GM21381 (cell line): ENCODE measurements at regions not wholly inside any gene's neighbourhood (a gene's known extent, or its start where the extent isn't known, plus 50 kb on each side); places are given as distances from the start of the nearest gene placed in this dataset.
"Not testable (repeated sequence)": the region's sequence is repeated elsewhere in the genome, so short reads cannot be mapped to it uniquely, and the experiment has no call there.

ENCODE experiments used
- ATAC-seq: cut with Tn5 transposase; IDR thresholded peaks from one replicate; pipeline ENCODE4 v1.9.1; 2021; ENCODE audit warnings: mild to moderate bottlenecking, moderate library complexity; ENCODE audit not compliant: unreplicated experiment

GRCh38 chr5:17364987-17365810 lies 132.8 kb upstream of the TAF11L2 start:
- ATAC-seq, result no peak

DNA sequence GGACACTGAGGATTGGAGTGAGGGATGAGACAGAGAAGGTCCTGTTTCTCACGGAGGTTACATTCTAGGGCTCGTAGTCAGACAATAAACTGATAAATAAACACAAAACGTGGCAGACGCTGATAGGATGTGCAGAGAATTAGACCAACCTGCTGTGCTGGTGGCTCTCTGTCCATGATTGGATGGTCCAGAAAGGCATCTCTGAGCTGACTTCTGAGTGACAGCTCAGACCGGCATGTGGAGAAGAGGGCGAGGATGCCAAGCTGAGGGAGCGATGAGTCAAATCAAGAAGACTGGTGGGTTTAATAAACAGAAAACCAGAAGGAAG lies 132.3 kb upstream of the TAF11L2 start:
- no peak for ATAC-seq

- ATAC-seq, result no peak
Measured at GRCh38 chr5:17367256-17367840, 130.7 kb upstream of the TAF11L2 start.

DNA sequence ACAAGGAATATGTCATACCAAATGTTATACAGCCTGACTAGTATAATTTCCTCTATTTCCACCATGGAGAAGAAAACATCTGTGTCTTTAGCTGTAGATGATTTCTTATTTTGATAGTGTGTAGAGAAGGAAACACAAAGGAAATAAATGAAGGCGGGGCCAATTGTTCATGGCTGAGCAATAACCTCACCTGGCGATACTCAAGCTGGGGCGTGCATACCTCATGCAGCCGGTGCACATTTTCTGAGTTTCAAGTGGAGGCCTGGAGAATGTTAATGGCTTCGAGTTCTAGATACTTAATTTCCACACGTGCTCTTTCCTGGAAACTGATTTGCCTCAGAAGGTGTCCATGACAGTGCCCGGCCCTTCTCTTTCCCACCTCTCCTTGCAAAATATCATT lies 127.4 kb upstream of the TAF11L2 start:
- no peak for ATAC-seq

DNA sequence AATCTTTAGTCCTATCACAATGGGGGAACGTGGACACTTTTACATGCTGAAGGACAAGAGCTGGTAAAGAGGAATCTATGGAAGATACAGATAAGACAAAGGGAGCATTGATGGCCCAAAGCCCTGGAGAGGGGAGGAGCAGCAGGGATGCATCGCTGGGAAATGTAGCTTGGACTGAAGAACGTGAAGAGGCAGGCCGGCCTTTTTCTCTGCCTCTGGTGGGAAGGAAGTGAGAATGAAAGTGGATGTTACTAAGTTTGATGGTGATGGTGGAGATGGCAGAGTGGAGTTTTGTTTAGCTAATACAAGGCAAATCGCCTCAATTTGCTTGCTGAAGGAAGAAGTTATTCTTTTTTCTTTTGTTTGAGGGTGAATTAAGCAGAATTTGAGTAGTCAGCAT lies 124.6 kb upstream of the TAF11L2 start:
- no peak for ATAC-seq

- ATAC-seq, result no peak
Measured at GRCh38 chr5:17373814-17374556, 124.0 kb upstream of the TAF11L2 start.

DNA sequence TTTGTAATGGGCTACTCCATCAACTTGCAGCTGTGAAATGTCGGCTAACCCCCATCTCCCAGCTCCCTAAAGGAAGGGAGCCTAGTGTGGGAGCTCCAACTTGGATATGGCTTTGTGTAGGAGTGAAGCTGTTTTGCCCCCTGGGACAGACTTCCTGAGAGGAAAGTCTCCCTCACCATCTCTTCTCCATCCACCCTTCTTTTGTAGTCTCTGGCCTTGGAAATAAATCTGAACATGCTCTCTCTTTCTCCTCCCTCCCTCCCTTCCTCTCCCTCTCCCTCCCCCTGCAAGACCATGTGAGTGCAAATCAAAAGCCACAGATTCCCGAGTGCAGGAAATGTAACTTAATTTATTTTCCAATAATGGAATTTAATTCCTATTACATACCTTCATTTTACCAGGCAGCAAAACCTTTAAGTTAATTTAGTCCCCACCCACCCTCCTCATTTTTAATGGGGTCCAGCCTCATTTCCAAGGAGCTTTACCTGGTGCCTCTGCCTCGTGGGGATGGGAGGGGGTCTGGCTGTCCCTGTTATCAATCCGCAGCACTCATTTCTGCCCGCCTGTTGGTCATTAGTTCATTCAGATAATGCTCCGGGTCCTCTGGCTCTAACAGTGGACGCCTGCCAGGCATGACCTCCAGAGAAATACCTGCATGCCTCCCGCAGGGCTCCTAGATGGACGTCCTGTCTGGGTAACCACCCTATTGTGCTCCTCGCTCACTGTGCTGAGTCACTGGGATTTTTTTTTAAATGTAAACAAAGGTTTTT lies 122.9 kb upstream of the TAF11L2 start:
- no peak for ATAC-seq

DNA sequence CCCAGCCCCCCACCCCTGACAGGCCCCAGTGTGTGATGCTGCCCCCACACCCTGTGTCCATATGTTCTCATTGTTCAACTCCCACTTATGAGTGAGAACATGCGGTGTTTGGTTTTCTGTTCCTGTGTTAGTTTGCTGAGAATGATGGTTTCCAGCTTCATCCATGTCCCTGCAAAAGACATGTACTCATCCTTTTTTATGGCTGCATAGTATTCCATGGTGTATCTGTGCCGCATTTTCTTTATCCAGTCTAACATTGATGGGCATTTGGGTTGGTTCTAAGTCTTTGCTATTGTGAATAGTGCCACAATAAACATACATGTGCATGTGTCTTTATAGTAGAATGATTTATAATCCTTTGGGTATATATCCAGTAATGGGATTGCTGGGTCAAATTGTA lies 122.1 kb upstream of the TAF11L2 start:
- not testable (repeated sequence) for ATAC-seq

DNA sequence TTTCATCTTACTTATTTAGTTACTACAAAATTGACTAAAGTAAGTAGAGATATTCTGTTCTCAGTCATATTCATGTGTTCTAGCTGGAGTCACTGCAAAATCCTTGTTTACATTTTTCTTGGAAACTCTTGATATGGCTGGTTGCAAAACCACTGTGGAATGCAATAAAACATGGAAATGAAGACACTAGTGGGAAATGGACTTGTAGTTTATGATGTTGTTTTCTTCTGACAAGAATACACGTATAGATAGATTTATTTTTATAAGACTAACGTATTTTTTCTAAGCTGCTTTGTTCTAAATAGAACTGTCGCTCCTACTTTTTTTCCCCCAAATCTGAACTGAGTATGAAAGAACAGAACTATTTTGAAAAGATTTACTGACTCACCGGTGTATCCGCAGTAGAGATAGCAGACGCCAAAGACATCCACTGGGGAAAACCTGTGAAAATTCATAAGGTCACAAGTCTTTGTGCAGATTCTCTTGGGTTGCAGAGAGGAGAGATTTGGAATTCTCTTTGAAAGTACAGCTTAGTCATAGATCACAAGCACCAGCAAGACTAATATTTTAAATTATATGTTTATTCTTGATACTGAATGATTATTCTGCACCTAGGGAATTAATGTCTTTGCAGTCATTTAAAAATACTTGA lies 119.6 kb upstream of the TAF11L2 start:
- no peak for ATAC-seq

DNA sequence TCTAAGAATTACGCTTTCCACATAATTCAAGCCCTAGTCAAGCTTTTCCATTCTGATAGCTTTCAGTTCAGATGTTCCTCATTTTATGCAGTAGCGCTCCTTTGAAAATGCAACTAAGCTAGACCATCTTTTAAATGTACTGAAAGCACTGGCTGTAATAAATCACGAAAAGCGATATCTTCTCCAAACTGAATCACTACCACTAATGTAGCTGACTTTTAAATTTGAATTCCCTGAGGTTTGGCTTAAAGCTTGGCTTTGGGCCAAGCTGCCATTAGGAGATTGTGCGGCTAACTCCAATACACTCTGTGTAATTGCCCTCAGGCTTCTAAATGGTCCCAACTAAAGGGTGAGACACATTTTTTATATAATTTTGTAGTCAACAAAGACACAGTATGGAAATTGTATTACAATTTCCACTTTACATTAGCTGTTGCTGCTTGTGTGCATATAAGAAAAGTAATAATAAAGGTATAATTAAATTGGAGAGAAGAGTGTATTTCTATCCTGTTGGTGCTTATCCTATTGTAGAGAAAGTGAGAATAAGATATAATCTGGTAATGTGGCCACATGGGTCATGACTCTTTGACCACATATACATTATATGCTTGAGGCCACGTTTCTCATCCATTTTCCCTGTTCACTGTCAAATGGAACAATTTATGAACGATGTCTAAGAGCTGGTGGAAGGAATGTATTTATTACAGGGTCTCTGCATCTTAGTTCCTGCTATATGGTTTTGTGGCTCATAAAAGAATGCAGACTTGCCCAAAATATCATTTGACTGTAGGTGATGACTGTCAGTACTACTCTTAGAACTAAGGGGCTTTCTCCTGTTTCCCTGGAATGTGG lies 118.7 kb upstream of the TAF11L2 start:
- ATAC-seq, result no peak

GRCh38 chr5:17381932-17382331 lies 116.1 kb upstream of the TAF11L2 start:
- ATAC-seq, result no peak

DNA sequence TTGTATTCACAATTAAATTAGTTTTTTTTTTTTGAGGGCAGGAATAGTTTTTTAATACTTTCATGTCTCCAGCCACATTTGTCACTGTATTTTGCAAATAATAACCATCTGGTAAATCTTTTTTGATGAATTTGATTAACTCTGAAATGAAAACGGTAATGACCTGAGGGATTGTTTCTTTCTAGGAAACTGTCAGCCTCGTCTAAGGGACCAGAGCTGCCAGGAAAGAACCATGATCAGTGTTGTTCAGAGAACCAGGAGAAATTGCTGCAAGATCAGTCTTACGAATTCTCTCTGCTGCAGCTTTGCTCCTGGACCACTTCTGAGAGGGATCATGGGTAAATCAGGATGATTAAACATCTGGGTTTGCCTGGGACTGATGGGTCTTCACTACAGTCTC lies 114.5 kb upstream of the TAF11L2 start:
- no peak for ATAC-seq

GRCh38 chr5:17384181-17384580 lies 113.8 kb upstream of the TAF11L2 start:
- no peak for ATAC-seq

DNA sequence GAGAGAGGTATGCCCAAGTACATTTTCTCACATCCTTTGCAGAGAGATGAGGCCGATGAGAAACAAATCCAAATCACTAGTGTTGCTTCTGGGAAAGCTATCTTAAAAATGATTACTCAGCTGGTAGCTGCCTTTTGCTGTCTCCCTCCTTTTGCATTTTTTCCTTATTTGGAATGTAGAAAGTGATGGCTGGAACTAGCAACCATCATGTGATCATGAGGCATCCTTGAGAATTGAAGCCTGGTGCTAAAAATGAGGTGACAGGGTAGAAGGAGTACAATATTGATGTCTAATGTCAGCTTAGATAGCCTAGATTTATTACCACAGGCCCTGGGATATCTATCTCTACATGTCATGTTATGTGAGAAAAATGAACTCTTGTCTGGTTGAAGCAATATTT lies 109.3 kb upstream of the TAF11L2 start:
- ATAC-seq, result no peak

GRCh38 chr5:17394086-17394485 lies 103.9 kb upstream of the TAF11L2 start:
- no peak for ATAC-seq

- no peak for ATAC-seq
Measured at GRCh38 chr5:17395106-17395880, 102.7 kb upstream of the TAF11L2 start.

GRCh38 chr5:17396247-17396646 lies 101.8 kb upstream of the TAF11L2 start:
- no peak for ATAC-seq

GRCh38 chr5:17398431-17398830 lies 99.6 kb upstream of the TAF11L2 start:
- ATAC-seq, result no peak
